BE2C (cell line): ENCODE measurements at regions not wholly inside any gene's neighbourhood (a gene's known extent, or its start where the extent isn't known, plus 50 kb on each side); places are given as distances from the start of the nearest gene placed in this dataset.
A peak's percentile ranks its signal among the peaks of the same experiment; 100 is the strongest.

Experiments
- DNase-seq: peaks from one replicate; pipeline ENCODE4 v3.0.0-alpha.2; 2020
- H3K27me3 ChIP-seq: fragments of 250-450 bp; sonication (Bioruptor Pico); 2 replicates; pipeline ENCODE4 v1.5.1; 2020; ENCODE audit warnings: mild to moderate bottlenecking
- H3K36me3 ChIP-seq: fragments of 250-450 bp; sonication (Bioruptor Pico); 2 replicates; pipeline ENCODE4 v1.5.1; 2020; ENCODE audit warnings: mild to moderate bottlenecking
- H3K4me1 ChIP-seq: fragments of 250-450 bp; sonication (Bioruptor Pico); 2 replicates; pipeline ENCODE4 v1.5.1; 2020
- H3K4me3 ChIP-seq: 2 replicates; pipeline ENCODE4 v1.5.1; 2011; ENCODE audit warnings: low read depth, low read length
- H3K9me3 ChIP-seq: fragments of 250-450 bp; sonication (Bioruptor Pico); 2 replicates; pipeline ENCODE4 v1.5.1; 2020
- CTCF ChIP-seq: IDR thresholded peaks from 2 replicates; pipeline ENCODE4 v1.5.1; 2012; ENCODE audit warnings: mild to moderate bottlenecking, low read depth, low read length

GRCh38 chr16:85473909-85474620 is 139.1 kb upstream of the GSE1 start:
- H3K9me3 ChIP-seq = no peaks in the 10 kb centered on the region; the same call in 1 of the 2 replicates
- no peak overlapping the region for H3K4me3 ChIP-seq
- TF ChIP-seq CTCF = peak; percentile 37
- H3K36me3 ChIP-seq = no peaks in the 10 kb centered on the region; the same call in 1 of the 2 replicates
- no peaks in the 10 kb centered on the region for H3K27me3 ChIP-seq
- peak; percentile 57 for DNase-seq
- H3K4me1 ChIP-seq = peaks cover 47% of the 10 kb centered on the region

GRCh38 chr16:85474621-85475217 is 138.4 kb upstream of the GSE1 start:
- no peak for TF ChIP-seq CTCF
- DNase-seq = no peak
- no peaks in the 10 kb centered on the region; the same call in 1 of the 2 replicates for H3K9me3 ChIP-seq
- H3K4me3 ChIP-seq = no peak overlapping the region
- H3K27me3 ChIP-seq = no peaks in the 10 kb centered on the region
- no peaks in the 10 kb centered on the region; the same call in 1 of the 2 replicates for H3K36me3 ChIP-seq
- H3K4me1 ChIP-seq = peaks cover 47% of the 10 kb centered on the region

- H3K4me1 ChIP-seq = peaks cover 52% of the 10 kb centered on the region
Measured at GRCh38 chr16:85475233-85475632, 137.9 kb upstream of the GSE1 start.

GRCh38 chr16:85475691-85476300 is 137.3 kb upstream of the GSE1 start:
- no peaks in the 10 kb centered on the region for H3K27me3 ChIP-seq
- H3K4me1 ChIP-seq = peaks cover 58% of the 10 kb centered on the region
- no peak for DNase-seq

More at GRCh38 chr16:85475233-85475632, 137.9 kb upstream of the GSE1 start:
- TF ChIP-seq CTCF = no peak
- H3K4me3 ChIP-seq = no peak overlapping the region
- DNase-seq = peak; percentile 64
- no peaks in the 10 kb centered on the region; the same call in 1 of the 2 replicates for H3K36me3 ChIP-seq
- no peaks in the 10 kb centered on the region; the same call in 1 of the 2 replicates for H3K9me3 ChIP-seq
- H3K27me3 ChIP-seq = no peaks in the 10 kb centered on the region

GRCh38 chr16:85476389-85476788 is 136.7 kb upstream of the GSE1 start:
- peaks cover 60% of the 10 kb centered on the region for H3K4me1 ChIP-seq
- DNase-seq = no peak
- no peaks in the 10 kb centered on the region for H3K27me3 ChIP-seq
- TF ChIP-seq CTCF = no peak
- H3K9me3 ChIP-seq = no peaks in the 10 kb centered on the region; the same call in 1 of the 2 replicates
- H3K4me3 ChIP-seq = no peak overlapping the region
- no peaks in the 10 kb centered on the region; the same call in 1 of the 2 replicates for H3K36me3 ChIP-seq

More at GRCh38 chr16:85475691-85476300, 137.3 kb upstream of the GSE1 start:
- TF ChIP-seq CTCF = no peak
- Histone ChIP-seq H3K36me3 (no peaks in the 10 kb centered on the region; the same call in 1 of the 2 replicates), H3K4me3 (no peak overlapping the region), H3K9me3 (no peaks in the 10 kb centered on the region; the same call in 1 of the 2 replicates)
